GM19463 (cell line): ENCODE measurements at regions not wholly inside any gene's neighbourhood (a gene's known extent, or its start where the extent isn't known, plus 50 kb on each side); places are given as distances from the start of the nearest gene placed in this dataset.

Experiments used
- ATAC-seq: cut with Tn5 transposase; IDR thresholded peaks from one replicate; pipeline ENCODE4 v1.9.1; 2021; ENCODE audit warnings: mild to moderate bottlenecking, moderate library complexity; ENCODE audit not compliant: unreplicated experiment

DNA sequence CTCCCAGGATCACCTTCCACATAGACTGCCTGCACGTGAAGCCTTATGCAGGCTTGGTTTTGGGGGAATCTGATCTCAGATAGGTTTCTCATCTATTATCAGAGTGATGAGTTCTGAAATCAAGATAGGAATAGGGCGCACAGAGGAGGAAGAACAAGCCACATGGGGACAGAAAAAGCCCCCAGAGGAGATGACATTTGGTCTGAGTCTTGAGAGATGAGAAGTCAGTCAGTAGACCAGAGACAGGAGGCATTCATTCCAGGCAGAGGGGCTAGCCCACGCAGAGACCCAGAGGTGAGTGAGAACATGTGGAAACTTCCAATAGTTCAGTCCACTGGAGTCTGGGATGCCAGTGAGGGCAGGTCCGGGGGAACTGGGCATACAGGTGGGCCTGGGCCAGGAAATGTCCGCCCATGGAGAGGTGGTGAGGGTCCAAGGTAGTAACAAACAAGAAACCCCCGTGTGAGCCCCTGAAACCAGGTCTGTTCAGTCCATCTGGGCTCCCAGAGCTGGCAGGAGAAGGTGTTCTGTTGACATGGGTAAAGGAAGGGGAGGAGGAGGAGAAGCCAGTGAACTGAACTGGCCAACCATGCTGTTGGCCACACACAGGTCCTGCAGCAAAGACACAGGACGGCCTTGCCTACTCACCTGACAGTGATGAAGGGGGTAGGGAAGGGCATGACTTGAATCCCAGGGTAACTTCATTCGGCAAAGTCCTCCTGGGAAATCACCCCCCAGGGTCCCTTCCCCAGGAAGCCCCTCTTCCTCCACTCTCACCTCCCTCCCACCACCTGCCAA lies 69.3 kb upstream of the SMNDC1 start:
- ATAC-seq = no peak

DNA sequence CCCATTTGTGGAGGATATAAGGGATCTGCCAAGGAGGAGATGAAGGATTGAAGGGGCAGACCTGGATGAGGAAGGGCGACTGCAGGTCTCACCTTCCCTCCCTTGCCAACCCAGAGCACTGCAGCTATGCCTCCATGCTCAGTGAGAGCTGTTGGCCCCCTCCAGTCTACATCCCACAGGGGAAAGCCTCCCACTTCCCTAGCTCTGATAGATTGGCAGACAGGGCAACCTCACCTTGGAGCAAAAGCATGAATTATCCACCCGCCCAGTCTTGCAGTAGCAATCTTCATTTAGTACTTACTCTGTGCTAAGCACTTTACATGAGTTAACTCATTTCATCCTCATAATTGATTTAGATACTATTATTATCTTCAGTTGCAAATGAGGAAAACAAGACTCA lies 70.4 kb upstream of the SMNDC1 start:
- no peak for ATAC-seq

DNA sequence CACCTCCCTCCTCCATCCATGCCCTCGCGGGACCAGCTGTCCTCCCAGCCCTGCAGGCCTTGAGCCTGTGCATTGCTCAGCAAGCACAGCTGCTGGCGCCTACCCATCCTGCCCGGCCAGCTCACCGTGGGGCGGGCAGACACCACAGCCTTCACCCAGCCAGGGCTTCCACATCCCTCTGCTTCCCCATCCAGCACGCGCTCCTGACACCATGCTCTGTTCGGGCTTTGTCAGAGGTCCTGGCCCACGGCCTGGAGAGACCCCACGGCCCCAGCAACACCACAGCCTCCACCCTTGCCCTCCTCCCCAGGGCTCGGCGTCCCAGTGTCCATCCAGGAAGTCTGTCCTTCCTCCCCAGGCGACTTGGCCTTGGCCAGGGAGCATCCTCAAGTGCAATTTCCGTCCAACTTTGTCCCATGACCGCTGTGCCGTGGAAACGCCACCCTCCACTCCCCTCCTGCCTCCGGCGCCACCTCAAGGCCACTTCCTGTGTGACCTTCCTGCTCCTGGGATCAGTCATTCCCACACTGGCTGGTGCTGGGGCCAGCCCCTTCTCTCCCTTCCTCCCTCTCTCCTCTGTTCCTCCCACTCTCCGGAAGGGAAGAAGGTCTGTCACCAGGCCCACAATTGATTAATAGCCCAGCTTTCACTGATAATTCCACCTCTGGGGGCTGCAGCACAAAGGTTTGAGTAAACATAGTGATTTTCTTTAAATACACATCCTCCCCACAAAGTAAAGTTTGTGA lies 71.5 kb upstream of the SMNDC1 start:
- ATAC-seq = no peak

DNA sequence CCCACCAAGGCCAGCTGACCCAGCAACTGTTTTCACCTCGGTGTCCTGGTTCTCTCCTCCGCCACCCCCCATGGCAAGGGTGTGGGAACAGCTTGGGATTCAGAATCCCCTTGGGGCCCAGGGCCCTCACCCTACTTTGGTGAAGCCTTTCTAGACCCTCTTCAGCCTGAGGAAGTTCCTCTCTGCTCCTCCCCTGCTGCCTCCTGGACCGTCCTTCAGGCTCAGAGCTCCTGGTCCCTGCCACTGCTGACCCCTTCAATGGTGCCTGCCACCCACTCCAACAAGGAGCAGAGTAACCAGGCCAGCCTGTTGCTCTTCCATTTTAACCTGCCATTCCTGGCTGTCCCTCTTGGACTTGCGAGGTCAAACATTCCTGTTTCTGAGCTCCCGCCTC lies 72.0 kb upstream of the SMNDC1 start:
- no peak for ATAC-seq

DNA sequence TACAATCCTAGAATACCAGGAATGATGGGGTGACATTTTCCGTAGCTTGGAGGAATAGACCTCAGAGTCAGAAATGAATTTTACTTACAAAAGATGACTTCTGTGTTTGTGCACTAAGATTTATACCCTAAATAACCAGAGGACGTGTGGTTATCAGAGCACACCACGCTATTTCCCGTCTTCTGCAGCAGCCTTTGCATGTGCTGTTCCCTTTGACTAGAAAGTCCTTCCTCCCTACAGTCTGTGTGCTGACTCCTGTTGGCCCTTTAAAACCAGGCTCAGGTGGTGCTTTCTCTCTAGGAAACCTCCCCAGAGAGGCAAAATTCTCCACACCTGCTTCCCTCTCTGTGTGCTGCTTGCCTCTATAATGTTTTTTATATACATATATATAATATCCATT lies 73.3 kb upstream of the SMNDC1 start:
- ATAC-seq = no peak

DNA sequence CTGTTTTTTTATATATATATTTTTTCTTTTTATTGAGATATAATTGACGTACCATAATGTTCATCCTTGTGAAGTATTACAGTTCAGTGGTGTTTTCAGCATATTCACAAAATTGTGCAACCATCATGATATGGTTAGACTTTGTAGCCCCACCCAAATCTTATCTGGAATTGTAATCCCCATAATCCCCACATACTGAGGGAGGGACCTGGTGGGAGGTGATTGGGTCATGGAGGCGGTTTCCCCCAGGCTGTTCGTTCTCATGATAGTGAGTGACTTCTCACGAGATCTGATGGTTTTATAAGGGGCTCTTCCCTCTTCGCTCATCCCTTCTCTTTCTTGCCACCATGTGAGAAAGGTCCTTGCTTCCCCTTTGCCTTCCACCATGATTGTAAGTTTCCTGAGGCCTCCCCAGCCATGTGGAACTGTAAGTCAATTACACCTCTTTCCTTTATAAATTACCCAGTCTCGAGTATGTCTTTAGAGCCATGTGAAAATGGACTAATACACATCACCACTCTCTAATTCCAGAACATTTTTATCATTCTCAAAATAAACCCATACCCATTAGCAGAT lies 73.9 kb upstream of the SMNDC1 start:
- no peak for ATAC-seq

DNA sequence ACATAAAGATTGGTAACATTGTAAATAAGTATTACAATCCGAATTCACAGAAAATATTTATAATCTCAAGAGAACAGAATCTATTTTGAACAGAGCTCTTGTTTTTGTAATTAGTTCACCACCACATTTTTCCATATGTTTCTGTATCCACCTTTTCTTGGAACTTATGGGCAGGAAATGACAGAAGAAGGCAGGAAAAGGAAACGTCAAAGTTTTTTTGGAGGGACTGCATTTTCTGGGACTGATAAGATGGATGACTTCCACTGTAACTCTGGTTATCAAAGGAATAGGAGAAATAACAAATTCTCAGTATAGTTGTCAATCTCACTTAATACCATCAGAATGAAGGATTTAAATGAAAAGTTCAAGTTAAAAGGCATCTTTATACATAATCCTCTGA lies 75.1 kb upstream of the SMNDC1 start:
- ATAC-seq = no peak

DNA sequence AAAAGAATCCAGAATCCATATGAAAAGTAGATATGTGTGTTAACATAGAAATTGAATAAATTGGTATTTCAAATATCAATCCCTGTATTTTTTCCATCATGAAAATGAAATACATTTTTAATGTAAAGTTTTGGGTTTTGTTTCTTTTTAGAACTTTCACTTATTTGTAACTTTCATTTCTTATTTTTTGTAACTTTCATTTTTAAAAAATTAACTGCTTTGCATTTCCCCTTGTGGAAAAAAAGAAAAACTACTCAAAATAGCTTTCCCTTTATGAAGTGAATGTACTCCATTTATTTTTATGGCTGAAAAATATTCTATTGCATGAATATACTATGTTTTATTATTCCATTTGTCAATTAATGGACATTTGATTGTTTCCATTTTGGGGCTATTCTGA lies 75.6 kb upstream of the SMNDC1 start:
- no peak for ATAC-seq

DNA sequence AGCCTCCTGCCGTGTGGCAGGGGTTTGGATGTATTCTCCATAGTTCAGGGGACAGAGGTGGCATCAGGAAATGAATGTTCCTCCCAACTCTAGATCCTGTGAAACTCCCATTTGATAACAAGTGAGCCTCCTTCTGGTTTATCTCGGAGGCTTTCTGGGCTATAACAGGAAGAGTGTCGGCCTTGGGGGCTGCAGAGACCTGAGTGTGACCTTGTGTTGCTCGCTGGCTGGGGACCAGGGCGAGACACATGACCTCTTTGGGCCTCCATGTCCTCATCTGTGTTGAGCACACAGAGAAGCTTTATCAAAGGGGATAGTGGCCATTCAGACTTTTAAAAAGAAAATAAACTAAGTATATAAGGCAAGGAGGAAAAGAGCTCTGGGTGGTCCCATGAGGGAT lies 78.0 kb upstream of the SMNDC1 start:
- ATAC-seq = no peak

DNA sequence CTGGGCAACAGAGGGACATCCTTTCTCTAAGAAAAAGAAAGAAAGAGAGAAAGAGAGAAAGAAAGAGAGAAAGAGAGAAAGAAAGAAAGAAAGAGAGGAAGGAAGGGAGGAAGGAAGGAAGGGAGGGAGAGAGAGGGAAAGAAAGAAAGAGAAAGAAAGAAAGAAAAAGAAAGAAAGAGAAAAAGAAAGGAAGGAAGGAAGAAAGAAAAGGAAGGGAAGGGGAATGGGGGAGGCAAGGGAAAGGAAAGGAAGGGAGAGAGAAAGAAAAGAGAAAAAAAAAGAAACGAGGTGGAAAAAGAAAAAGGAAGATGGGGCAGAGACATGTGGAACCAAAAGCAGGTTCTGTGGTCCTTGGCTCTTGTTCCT lies 82.9 kb upstream of the SMNDC1 start:
- no peak for ATAC-seq

DNA sequence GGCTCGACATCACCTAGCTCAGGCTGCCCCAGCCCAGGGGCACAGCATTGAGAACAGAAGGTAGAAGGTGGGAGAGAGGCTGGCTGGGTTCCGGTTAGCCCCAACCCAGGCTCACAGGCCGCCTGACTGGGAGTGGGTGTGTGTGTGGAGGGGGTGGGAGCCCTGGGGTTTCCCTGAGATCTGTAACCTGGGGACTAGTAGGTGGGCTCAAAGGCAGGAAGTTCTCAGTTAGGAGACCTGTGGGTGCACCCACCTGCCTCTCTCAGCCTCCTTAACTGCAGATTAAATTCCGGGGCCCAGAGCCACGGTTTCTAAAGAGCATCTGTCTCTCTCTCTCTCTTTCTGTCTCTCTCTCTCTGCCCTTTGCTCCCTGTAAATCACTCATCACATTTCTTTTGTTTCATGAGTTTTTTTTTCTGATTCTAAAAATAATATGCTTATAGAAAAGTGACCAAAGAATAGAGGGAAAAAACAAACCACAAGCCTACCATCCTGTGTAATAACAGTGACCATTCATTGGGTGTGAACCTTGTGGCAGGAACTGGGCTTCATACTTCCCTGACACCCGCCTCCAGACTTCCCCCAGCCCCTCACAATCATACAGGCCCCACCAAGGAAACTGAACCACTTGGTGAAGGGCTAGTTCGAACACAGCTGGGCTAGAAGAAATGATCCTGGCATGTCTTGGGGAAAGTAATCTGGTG lies 83.4 kb upstream of the SMNDC1 start:
- ATAC-seq = peak; percentile 82

DNA sequence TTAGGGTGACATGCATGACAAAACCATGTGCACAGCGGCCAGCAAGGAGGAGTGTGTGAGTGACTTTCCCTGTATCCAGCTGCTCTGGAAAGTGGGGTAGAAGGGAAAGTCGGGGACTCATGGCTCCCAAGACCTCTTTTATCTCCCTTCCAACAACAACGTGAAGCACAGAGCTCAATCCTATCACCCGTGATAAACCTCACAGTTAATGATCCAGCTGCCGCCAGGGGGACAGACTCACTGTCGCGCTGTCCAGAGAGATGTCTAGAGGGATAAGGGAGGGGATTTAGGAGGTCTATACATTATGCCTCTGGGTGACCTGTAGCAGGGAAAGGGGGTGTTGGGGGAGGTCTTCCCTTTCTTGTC lies 84.0 kb upstream of the SMNDC1 start:
- no peak for ATAC-seq

DNA sequence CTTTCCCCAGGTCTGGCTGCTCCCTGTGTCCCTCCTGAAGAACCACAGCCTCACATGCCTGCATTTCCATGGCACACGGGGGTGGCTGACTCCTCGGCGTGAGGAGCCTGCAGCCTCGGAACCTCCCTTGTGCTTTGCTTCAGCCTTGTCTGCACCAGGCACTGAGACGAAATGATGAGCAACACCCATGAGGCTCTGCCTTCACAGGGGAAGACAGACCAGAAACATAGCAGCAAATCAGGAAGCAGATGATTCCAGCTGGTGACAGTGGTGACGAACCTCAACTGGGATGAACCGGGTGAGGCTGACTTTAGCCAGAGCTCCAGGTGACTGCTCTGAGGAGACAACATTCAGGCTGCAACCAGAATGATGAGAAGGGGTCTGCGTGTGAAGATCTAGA lies 84.5 kb upstream of the SMNDC1 start:
- no peak for ATAC-seq

DNA sequence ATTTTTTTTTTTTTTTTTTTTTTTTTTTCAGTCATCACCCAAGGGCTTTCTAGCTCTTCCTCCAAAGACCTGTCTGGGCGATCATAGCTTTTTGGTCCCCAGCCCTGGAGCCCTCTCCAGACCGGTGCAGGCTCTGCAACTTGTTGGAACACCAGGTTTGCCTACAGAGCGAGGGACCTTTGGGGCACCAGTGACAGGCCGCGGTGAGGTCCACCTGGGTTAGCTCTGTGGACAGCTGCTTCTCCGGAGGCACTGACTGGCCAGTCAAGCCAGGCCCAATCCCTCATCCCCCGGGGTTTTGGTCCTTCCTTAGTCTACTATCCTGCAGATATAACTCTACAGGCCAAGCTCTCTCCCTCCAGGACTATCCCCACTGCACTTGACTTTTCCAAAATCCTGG lies 86.8 kb upstream of the SMNDC1 start:
- no peak for ATAC-seq

DNA sequence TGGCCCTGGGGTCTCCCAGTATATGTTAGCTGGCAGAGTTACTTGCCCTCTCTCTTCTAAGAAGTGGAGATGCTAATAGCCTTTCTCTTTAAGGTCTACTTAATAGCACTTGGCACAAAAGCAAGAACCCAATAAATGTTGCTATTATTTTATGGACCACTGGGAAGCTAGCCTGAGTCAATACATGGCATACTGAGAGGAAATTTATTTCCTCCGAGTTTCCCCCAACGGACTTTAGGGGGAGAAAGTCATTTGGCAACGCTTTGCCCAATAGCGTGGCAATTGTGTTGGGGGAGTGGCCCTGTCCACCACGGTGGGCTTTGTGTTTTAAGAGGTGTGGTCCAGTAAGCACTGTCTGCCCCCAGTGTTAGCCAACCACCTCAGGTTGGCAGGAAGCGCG lies 87.4 kb upstream of the SMNDC1 start:
- ATAC-seq = no peak

DNA sequence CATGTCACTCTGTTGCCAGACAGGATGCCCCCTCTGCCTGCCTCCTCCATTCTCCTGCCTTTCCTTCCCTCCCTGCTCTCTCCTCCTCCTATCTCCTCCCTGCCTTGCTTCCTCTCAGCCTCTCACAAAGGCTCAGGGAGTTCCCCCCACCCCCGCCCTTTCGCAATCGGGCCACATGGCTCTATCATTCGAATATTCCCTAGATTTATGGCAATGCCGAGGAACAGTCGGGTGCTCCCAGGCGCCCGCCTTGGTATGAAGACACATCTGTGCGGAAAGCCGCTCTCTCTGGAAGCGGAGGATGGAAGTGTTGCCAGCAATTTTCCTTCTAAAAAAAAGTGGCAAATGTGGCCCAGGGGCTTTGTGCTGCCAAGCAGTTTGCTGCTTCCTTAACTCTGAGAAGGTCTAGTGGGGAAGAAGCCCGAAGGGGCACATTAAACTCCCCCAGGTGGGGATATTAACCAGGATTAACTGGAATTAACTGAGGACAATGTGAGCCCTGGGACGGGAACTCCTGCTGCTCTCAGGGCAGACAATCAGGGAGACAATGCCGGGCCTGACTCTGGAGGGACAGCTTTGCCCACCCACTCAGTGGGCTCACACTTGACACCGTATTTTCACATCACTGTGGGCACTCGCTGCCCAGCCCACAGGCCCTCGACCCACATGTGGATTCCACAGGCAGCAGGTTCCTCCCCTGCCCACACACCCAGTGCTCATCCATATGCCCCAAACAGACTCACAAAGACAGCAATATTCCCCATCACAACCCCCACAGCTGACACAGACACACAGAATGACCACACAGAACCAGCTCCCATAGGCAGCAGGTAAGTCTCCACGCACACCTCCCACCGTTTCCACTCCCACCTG lies 88.4 kb upstream of the SMNDC1 start:
- no peak for ATAC-seq

DNA sequence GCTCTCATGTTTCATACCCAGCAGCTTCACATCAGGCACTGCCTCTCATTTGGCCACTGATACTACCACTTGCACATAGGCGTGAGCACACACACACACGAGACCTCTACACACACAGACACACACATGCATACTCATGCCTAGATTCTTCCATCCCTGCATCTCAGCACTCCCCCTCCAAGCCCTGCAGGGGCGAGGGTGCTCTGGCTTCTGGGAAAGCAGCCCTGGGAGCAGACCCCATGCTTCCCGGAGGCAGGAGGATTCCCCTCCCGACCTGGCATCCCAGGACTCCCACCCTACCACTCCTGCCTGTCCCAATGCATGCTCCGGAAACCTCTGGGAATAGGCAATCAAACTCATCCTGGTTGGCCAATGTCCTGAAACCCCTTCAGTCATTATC lies 89.1 kb upstream of the SMNDC1 start:
- no peak for ATAC-seq

DNA sequence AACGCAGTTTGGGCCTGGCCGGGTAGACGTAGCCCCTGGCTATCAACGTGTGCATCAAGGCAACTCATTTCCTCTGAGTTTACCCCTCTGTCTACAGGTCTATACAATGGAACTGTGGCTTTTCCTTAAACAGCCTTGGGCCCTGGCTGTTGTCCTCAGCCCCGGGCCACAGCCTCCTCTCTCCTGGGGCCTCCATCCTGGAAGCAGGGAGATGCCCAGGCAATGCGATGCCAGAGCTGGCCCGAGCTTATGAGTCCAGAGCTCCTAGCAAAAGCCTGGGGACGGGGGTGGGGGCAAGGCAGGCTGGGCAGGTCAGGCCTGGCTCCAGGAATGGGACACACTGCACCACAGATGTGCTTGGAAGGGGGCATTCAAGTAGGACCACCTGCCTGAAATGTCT lies 89.6 kb upstream of the SMNDC1 start:
- no peak for ATAC-seq

DNA sequence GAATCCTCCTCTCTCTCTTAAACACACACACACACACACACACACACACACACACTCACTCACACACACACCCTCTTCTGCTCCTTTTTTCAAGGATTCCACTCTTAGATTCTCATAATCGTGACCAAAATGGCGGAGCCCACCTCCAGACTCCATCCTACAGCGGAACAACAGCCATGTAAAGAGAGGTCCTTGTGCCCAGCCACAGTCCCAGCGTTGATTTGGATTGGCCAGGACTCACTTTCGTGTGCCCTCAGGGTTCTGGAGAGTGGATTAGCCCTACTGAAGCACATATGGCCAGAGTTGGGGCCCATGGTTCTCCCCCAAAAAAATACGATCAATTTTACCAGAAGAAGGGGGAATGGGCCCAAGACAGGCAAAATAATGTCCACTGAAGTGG lies 90.2 kb upstream of the SMNDC1 start:
- no peak for ATAC-seq

DNA sequence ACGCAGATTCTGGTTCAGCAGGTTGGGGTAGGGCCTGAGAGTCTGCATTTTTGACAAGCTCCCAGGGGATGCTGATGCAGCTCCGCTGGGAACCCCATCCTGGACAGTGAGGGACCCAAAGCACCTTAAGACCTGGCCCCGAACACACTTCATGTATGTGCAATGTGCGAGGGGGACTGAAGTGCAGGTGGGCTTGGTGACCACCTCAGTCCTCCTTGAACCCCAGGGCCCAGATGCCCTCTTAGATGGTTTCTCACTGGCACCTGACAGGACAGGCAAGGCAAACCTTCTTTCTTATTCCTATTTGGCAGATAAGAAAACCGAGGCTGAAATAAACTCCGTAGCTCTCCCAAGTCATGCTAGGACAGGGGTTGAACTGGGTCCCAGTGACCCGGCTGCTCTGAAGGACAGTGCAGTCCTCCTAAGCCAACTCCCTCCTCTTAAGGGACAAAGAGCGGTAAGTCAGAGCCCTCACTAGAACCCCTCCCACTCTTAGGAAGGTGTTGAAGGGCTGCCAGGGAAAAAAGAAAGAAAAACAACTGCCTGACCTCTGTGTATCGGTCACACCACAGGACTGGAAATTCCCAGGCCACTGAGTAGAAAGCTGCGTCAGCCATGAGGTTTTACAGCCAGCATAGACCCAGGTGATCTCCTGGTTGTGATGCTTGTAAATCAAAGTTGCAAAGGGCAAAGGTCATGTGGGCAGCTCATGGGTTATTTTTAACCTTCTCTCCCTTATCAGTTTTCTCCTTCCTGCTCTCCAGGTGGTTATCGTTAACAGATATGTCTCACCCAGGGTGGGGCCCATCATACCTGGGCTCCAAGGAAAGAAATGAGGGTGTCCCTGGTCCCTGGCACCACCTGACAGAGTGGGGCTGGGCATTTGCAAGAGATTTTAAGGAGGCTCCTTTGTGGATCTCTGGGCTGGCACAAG lies 90.9 kb upstream of the SMNDC1 start:
- peak; percentile 94 for ATAC-seq
